Natural killer cell (primary cell): ENCODE measurements at regions not wholly inside any gene's neighbourhood (a gene's known extent, or its start where the extent isn't known, plus 50 kb on each side); places are given as distances from the start of the nearest gene placed in this dataset.

ENCODE experiments used
- ATAC-seq, 3 donors: fragments of 150-1000 bp in 2 of 3; fragments of 200-7000 bp in 1 of 3; cut with Tn5 transposase; 1 replicate in 1 of 3; 2 replicates in 2 of 3; pipeline ENCODE4 v1.10.0; 2021; ENCODE audit warnings: mild to moderate bottlenecking in 2 of 3, moderate library complexity in 2 of 3
- DNase-seq, 2 donors: peaks; one replicate each; pipeline versions ENCODE4 v3.0.0 to v3.0.0-alpha.2; 2013 to 2021; ENCODE audit warnings: mixed read lengths in 1 of 2
- H3K27ac ChIP-seq: one replicate; pipeline ENCODE4 v1.5.1; 2013; ENCODE audit warnings: mild to moderate bottlenecking, low read length
- H3K27me3 ChIP-seq: one replicate; pipeline ENCODE4 v1.6.1; 2013; ENCODE audit warnings: low read length; ENCODE audit not compliant: control insufficient read depth, insufficient read depth
- H3K36me3 ChIP-seq: one replicate; pipeline ENCODE4 v1.6.1; 2013; ENCODE audit warnings: low read length; ENCODE audit not compliant: control insufficient read depth, insufficient read depth
- H3K4me1 ChIP-seq: one replicate; pipeline ENCODE4 v1.6.1; 2013; ENCODE audit warnings: low read length; ENCODE audit not compliant: control insufficient read depth, insufficient read depth
- H3K4me3 ChIP-seq: one replicate; pipeline ENCODE4 v1.5.1; 2013; ENCODE audit warnings: low read length
- H3K9me3 ChIP-seq: one replicate; pipeline ENCODE4 v1.6.1; 2013; ENCODE audit warnings: low read length; ENCODE audit not compliant: control insufficient read depth, insufficient read depth
- H3K27ac Mint-ChIP-seq, 2 donors: one replicate each; pipeline ENCODE4 v1.8.0; 2022; ENCODE audit warnings: mild to moderate bottlenecking in 2 of 2, mixed read lengths in 2 of 2, moderate library complexity in 1 of 2
- H3K27me3 Mint-ChIP-seq, 2 donors: one replicate each; pipeline ENCODE4 v1.8.0; 2022; ENCODE audit warnings: low read depth in 2 of 2, mixed read lengths in 2 of 2
- H3K36me3 Mint-ChIP-seq: one replicate; pipeline ENCODE4 v1.8.0; 2022; ENCODE audit warnings: mixed read lengths
- H3K4me1 Mint-ChIP-seq, 2 donors: one replicate each; pipeline ENCODE4 v1.8.0; 2022; ENCODE audit warnings: mixed read lengths in 2 of 2
- H3K4me3 Mint-ChIP-seq: one replicate; pipeline ENCODE4 v1.8.0; 2022; ENCODE audit warnings: mild to moderate bottlenecking, moderate library complexity, mixed read lengths
- H3K9me3 Mint-ChIP-seq, 2 donors: one replicate each; pipeline ENCODE4 v1.8.0; 2022; ENCODE audit warnings: mixed read lengths in 2 of 2
- WGBS: methylation state at CpG from one replicate; pipeline ENCODE4 v1.1.7; 2013; ENCODE audit warnings: missing lambda C conversion rate; ENCODE audit not compliant: insufficient coverage; 5-methylcytosine and 5-hydroxymethylcytosine counted together
- intact Hi-C: fragments of 100-400 bp; cut with micrococcal nuclease; formaldehyde crosslinking; loops from one replicate; pipeline ENCODE4 v1.14.2; 2022
- TF ChIP-seq, protein P1 (sequence below): fragments of 200-600 bp; IDR thresholded peaks from one replicate; pipeline ENCODE4 v1.8.0; 2022; ENCODE audit warnings: antibody characterized with exemption

DNA sequence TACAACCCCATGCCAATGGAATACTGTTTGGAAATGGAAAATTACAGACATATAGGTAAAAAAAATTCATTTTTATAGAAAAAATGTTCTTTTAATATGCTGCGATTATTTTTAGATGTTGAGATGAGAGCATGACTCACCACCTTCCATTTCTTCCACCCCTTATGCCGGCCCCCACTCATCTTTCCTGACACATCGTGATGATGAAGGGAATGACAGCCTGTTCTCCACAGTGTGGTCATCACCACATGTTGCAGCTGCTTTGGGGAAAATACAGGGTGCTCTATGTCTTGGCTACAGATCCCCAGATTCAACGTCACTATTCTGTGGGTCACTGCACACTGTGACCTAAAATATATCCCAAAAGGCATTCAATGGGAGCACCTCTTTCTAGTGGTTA, 916.2 kb downstream of the METTL15 start:
- H3K4me3 ChIP-seq: no peak overlapping the region
- H3K4me1 Mint-ChIP-seq: no peaks in the 10 kb centered on the region
- no peaks in the 10 kb centered on the region for H3K27me3 ChIP-seq
- H3K9me3 Mint-ChIP-seq: peaks cover 15 to 25% of the 10 kb centered on the region in 2 donors
- ATAC-seq: no peak
- H3K27ac Mint-ChIP-seq: no peak overlapping the region
- peaks cover 6% of the 10 kb centered on the region for H3K36me3 Mint-ChIP-seq
- H3K36me3 ChIP-seq: no peaks in the 10 kb centered on the region
- no peaks in the 10 kb centered on the region for H3K9me3 ChIP-seq
- TF ChIP-seq, protein P1, sequence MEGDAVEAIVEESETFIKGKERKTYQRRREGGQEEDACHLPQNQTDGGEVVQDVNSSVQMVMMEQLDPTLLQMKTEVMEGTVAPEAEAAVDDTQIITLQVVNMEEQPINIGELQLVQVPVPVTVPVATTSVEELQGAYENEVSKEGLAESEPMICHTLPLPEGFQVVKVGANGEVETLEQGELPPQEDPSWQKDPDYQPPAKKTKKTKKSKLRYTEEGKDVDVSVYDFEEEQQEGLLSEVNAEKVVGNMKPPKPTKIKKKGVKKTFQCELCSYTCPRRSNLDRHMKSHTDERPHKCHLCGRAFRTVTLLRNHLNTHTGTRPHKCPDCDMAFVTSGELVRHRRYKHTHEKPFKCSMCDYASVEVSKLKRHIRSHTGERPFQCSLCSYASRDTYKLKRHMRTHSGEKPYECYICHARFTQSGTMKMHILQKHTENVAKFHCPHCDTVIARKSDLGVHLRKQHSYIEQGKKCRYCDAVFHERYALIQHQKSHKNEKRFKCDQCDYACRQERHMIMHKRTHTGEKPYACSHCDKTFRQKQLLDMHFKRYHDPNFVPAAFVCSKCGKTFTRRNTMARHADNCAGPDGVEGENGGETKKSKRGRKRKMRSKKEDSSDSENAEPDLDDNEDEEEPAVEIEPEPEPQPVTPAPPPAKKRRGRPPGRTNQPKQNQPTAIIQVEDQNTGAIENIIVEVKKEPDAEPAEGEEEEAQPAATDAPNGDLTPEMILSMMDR: no peak
- DNase-seq: no peak
- no peaks in the 10 kb centered on the region for H3K4me1 ChIP-seq
- 77% methylated on average over 3 of the region's 4 CpGs for WGBS
- intact Hi-C loops: no loop called here
- no peaks in the 10 kb centered on the region for H3K27me3 Mint-ChIP-seq
- H3K27ac ChIP-seq: no peak overlapping the region
- H3K4me3 Mint-ChIP-seq: no peak overlapping the region

DNA sequence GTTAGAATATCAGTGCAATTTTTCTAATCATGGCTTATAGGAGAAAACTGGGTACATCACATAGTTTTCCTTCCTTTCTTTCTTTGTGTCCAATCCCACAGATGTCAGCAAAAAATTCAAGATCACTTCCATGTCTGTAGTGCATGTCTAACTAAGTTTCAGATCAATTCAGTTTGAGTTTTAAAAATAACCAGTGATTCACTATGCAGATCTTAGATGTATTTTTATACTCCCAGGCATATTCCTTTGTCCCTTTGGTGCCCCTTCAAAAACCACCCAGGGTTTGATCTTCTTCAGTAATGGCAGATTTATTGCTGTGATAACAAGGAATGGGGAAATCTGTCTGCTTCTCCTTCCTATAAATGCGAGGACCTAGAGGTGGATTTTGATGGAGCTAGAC, 915.6 kb downstream of the METTL15 start:
- no peaks in the 10 kb centered on the region for H3K27me3 Mint-ChIP-seq
- Histone ChIP-seq H3K4me3 (no peak overlapping the region), H3K9me3 (no peaks in the 10 kb centered on the region), H3K27me3 (no peaks in the 10 kb centered on the region), H3K27ac (no peak overlapping the region), H3K36me3 (no peaks in the 10 kb centered on the region), H3K4me1 (no peaks in the 10 kb centered on the region)
- intact Hi-C loops: no loop called here
- ATAC-seq (no peak), DNase-seq (no peak)
- H3K4me1 Mint-ChIP-seq: no peaks in the 10 kb centered on the region
- H3K9me3 Mint-ChIP-seq: peaks cover 17 to 24% of the 10 kb centered on the region in 2 donors
- TF ChIP-seq, protein P1: no peak
- no peak overlapping the region for H3K4me3 Mint-ChIP-seq
- H3K27ac Mint-ChIP-seq: no peak overlapping the region
- no CpG with 5 or more reads among the region's 1 CpG for WGBS
- peaks cover 6% of the 10 kb centered on the region for H3K36me3 Mint-ChIP-seq

DNA sequence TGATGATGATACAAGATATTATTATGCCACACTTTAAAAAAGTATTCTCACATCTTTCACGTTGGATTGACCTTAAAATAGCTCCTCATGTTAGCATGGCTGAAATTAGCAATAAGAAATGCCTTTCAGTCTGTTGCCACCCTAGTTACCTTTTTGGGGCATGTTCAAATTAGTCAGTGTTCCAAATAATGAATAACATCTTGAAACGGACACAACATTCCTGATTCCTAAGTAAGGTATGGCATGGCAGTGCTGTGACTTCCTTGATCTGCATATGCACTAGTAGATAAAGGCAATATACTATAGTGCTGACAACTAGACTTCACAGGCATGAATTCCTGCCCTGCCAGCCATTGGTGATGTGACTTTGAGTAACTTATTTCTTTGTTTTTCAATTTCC, 914.5 kb downstream of the METTL15 start:
- no peaks in the 10 kb centered on the region for H3K27me3 Mint-ChIP-seq
- no peak overlapping the region for H3K4me3 Mint-ChIP-seq
- ATAC-seq: no peak
- H3K4me1 ChIP-seq: no peaks in the 10 kb centered on the region
- no peaks in the 10 kb centered on the region for H3K27me3 ChIP-seq
- 44% methylated on average over 2 of the region's 2 CpGs for WGBS
- no peaks in the 10 kb centered on the region for H3K36me3 ChIP-seq
- intact Hi-C loops: no loop called here
- no peak overlapping the region for H3K27ac ChIP-seq
- no peak overlapping the region for H3K27ac Mint-ChIP-seq
- peaks cover under 1% of the 10 kb centered on the region for H3K9me3 ChIP-seq
- H3K4me1 Mint-ChIP-seq: no peaks in the 10 kb centered on the region
- no peak for DNase-seq
- H3K36me3 Mint-ChIP-seq: peaks cover 6% of the 10 kb centered on the region
- peaks cover 14 to 20% of the 10 kb centered on the region in 2 donors for H3K9me3 Mint-ChIP-seq
- H3K4me3 ChIP-seq: no peak overlapping the region
- TF ChIP-seq, protein P1: no peak

DNA sequence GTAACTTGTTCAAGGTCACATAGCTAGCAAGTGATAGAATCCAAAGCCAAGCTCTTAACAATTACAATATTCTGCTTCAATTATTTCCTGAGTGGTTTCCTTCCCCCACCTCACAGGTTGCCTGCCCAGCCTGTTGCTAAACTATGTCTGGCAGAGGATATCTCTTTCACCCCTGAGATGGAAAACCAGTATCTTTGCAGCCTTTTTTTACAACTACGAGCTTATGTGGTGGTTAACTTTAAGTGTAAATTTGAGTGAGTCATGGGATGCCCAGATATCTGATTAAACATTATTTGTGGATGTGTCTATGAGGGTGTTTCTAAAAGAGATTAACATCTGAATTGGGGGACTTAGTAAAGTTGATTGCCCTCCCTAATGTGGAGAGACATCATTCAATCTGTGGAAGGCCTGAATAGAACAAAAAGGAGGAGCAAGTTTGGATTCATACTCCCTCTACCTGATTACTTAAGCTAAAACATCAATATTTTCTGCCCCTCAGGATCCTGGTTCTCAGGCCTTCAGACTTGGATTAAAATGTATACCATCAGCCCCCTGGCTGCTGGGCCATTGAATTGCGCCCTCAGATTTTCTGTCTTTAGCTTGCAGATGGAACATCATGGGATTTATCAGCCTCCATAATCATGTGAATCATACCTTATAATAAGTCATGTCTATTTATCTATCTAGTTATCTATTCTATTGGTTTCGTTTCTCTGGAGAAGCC, 911.9 kb downstream of the METTL15 start:
- intact Hi-C loops: no loop called here
- H3K9me3 ChIP-seq: peaks cover 3% of the 10 kb centered on the region
- H3K27ac ChIP-seq: no peak overlapping the region
- no peak for DNase-seq
- Mint-ChIP-seq H3K9me3 (peaks cover 14 to 15% of the 10 kb centered on the region in 2 donors), H3K27me3 (no peaks in the 10 kb centered on the region), H3K27ac (no peak overlapping the region), H3K4me3 (no peak overlapping the region), H3K36me3 (no peaks in the 10 kb centered on the region), H3K4me1 (no peaks in the 10 kb centered on the region)
- WGBS: 89% methylated on average over 2 of the region's 3 CpGs
- no peaks in the 10 kb centered on the region for H3K36me3 ChIP-seq
- H3K4me1 ChIP-seq: no peaks in the 10 kb centered on the region
- no peaks in the 10 kb centered on the region for H3K27me3 ChIP-seq
- ATAC-seq: no peak
- TF ChIP-seq, protein P1: no peak
- H3K4me3 ChIP-seq: no peak overlapping the region
